Testis (tissue), 2 donors: ENCODE measurements at regions not wholly inside any gene's neighbourhood (a gene's known extent, or its start where the extent isn't known, plus 50 kb on each side); places are given as distances from the start of the nearest gene placed in this dataset.

Experiments used
- DNase-seq: peaks from one replicate; pipeline ENCODE4 v3.0.0-alpha.2; 2019
- H3K27ac ChIP-seq, 2 donors: fragments of 200-600 bp; sonication (generic); one replicate each; pipeline ENCODE4 v1.5.1; 2019
- H3K27me3 ChIP-seq: fragments of 200-600 bp; sonication (generic); one replicate; pipeline ENCODE4 v1.5.1; 2019
- H3K36me3 ChIP-seq: fragments of 200-600 bp; sonication (generic); one replicate; pipeline ENCODE4 v1.5.1; 2017; ENCODE audit warnings: low read depth; ENCODE audit errors: missing control alignments
- H3K4me1 ChIP-seq: fragments of 200-600 bp; sonication (generic); one replicate; pipeline ENCODE4 v1.5.1; 2019
- H3K4me3 ChIP-seq, 2 donors: fragments of 200-600 bp; sonication (generic); one replicate each; pipeline ENCODE4 v1.5.1; 2017 to 2019
- H3K9me3 ChIP-seq: fragments of 200-600 bp; sonication (generic); one replicate; pipeline ENCODE4 v1.5.1; 2017
- POLR2A ChIP-seq: fragments of 450-650 bp; IDR thresholded peaks from one replicate; pipeline ENCODE4 v1.6.1; 2017; ENCODE audit warnings: antibody characterized with exemption, mild to moderate bottlenecking, moderate library complexity
- WGBS, 2 donors: methylation state at CpG; one replicate each; pipeline ENCODE4 v1.1.5; 2018; 5-methylcytosine and 5-hydroxymethylcytosine counted together
- intact Hi-C: fragments of 100-400 bp; cut with DNase I; formaldehyde crosslinking; loops from one replicate; pipeline ENCODE4 v1.15.1; 2023; ENCODE audit warnings: low total_unique reads
- TF ChIP-seq, protein P1 (sequence below), 3 experiments: fragments of 450-650 bp in 2 of 3; fragments of 200-600 bp in 1 of 3; sonication (generic) in 1 of 3; IDR thresholded peaks; one replicate each; pipeline ENCODE4 v1.5.1; 2016 to 2019; ENCODE audit warnings: antibody characterized with exemption in 3 of 3, mild to moderate bottlenecking in 2 of 3, moderate library complexity in 1 of 3

DNA sequence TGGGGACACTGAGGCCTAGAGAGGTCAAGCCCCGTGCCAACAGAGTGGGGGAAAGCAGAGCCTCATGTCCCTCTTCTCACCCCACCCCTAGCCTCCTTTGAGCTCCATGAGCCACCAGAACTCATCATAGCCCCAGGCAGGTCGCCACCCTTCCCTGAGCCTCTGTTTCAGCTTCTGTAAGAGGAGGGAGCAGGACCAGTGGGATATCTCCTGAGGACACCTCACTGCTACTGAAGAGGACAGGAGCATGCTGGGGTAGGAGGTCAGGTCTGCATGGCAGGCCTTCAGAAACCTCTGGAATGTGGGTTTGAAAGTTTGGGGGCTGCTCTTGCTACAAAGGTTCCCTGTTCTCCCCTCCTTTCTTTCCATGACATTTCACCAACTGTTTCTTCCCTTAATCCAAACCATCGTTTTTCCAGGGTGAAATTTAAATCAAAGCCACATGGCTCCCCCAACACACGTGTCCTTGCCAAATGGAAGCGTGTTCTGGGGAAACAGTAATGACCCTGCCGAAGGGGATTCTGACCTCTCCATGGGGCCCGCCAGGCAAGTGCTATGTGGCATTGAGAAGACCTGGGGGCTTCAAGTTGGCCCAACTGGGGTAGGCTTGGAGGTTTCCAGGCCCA, 88.1 kb upstream of the RUNX3 start:
- Histone ChIP-seq H3K4me1 (no peaks in the 10 kb centered on the region), H3K36me3 (no peaks in the 10 kb centered on the region), H3K9me3 (no peaks in the 10 kb centered on the region), H3K27me3 (no peaks in the 10 kb centered on the region), H3K4me3 (no peak overlapping the region), H3K27ac (no peak overlapping the region)
- intact Hi-C loops = no loop called here
- TF ChIP-seq, protein P1, sequence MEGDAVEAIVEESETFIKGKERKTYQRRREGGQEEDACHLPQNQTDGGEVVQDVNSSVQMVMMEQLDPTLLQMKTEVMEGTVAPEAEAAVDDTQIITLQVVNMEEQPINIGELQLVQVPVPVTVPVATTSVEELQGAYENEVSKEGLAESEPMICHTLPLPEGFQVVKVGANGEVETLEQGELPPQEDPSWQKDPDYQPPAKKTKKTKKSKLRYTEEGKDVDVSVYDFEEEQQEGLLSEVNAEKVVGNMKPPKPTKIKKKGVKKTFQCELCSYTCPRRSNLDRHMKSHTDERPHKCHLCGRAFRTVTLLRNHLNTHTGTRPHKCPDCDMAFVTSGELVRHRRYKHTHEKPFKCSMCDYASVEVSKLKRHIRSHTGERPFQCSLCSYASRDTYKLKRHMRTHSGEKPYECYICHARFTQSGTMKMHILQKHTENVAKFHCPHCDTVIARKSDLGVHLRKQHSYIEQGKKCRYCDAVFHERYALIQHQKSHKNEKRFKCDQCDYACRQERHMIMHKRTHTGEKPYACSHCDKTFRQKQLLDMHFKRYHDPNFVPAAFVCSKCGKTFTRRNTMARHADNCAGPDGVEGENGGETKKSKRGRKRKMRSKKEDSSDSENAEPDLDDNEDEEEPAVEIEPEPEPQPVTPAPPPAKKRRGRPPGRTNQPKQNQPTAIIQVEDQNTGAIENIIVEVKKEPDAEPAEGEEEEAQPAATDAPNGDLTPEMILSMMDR (IDR thresholded peaks at IDR 0.05) = no peak
- TF ChIP-seq POLR2A = no peak
- 81 to 85% methylated on average over 7 of the region's 7 CpGs for WGBS, 2 donors
- DNase-seq = no peak

DNA sequence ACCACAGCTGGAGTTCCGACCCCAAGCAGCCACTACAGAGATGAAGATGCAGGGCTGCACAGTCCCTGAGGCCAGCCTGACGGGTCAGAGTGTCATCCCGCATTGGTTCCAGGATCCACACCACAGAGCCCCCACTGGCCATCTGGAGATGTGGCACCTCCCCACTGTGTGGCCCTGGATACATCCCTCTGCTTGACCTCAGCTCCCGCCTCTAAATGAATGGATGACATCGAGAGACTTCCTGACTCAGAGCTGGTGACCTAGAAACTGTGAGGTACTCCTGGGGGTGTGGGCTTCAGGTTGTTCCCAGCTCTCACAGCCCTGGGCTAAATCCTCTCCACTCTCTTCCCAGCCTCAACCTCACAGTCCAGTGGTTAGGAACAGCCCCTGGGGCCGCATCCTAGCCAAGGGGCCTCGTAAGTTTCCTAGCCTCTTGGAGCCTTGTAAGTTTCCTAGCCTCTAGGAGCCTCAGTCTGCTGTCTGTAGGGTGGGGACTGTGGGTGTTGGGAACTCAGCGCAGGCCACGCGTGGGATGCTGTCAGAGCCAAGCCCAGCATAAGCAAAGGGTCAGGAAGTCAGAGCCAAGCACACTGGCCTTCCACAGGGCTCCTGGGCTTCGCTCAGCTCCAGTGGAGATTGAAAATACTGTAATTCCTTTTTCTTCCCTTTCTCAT, 87.5 kb upstream of the RUNX3 start:
- Histone ChIP-seq H3K36me3 (no peaks in the 10 kb centered on the region), H3K27ac (no peak overlapping the region), H3K27me3 (no peaks in the 10 kb centered on the region), H3K4me3 (no peak overlapping the region), H3K4me1 (no peaks in the 10 kb centered on the region), H3K9me3 (no peaks in the 10 kb centered on the region)
- TF ChIP-seq, protein P1 (IDR thresholded peaks at IDR 0.05) = no peak
- TF ChIP-seq POLR2A = no peak
- intact Hi-C loops = no loop called here
- 84 to 88% methylated on average over 11 of the region's 11 CpGs for WGBS, 2 donors
- no peak for DNase-seq

DNA sequence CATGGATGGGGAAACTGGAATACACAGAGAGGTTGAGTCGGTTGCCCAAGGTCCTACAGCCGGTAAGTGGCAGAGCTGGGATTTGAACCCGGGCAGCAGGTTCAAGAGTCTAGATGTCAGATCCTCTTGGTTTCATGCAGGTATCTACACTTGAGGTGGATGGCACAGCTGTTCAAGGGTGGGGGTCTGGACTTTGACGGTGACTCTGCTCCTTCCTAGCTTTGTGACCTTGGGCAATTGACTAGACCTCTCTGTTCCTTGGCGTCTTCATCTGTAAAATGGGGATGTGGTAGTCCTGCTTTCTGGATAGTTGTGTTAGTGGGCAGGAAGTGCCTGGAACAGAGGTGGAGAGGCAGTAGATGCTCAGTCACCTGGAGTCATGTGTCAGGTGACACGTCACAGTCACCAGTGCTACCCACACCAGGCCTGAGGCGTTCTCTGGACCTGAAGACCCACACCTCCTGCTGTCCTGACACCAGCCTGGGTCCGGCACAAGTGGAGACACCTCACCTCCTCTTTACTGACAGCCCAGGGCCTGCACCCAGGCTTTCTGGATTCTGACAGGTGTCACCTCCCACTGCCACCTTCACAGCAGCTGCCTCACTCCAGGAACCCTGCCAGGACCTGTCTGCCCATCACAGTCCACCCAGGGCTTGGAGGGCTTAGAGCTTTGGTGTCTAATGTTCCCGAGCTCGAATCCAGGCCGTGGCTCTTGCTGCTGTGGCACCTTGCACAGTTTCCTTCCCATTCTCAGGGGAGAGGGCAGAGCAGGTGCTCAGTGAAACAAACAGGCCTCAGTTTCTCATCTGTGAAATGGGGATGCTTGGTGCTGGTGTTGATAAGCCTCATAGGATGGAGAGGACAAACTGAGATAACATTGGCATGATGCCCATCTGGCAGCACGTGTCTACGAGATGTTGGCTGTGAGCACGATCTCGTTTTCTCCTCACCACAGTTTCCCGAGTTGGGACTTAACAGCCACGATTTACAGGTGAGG, 83.2 kb upstream of the RUNX3 start:
- Histone ChIP-seq H3K27ac (no peak overlapping the region), H3K36me3 (no peaks in the 10 kb centered on the region), H3K4me1 (no peaks in the 10 kb centered on the region), H3K27me3 (no peaks in the 10 kb centered on the region), H3K9me3 (no peaks in the 10 kb centered on the region), H3K4me3 (no peak overlapping the region)
- intact Hi-C loops = no loop called here
- no peak for DNase-seq
- WGBS, 2 donors = 89% methylated on average over 16 to 17 of the region's 17 CpGs
- TF ChIP-seq, protein P1 (IDR thresholded peaks at IDR 0.05) = no peak
- TF ChIP-seq POLR2A = no peak

DNA sequence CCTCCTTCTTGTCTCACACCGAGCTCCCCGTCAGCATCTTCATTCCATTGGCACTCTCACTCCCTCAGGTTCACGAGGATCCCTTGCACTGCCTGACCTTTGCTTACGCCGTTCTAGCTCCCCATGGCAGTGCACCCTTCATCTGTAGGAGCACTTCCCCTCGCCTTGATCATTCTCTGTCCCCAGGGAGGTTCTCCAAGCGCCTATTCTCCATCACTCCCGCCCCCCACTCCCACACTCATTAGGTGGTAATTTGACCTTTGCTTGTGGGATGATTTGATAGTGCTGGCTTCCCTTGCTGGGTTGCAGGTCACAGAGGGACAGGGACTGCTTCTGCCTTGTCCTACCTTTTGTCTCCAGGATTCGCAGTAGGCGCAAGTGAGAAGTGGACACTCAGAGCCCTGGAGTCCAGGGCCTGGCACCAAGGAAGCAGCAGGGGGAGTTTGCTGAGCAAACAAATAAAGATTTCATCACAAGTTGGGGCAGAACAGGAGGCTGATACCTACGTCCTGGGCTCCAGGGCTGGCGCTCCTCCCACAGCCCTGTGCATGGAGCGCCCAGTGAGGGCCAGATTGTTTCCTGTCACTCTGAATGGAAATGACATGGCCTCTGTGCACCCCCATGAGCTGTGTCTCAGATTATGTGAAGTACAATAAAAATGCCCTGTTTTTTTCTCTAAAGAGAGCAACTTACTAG, 82.0 kb upstream of the RUNX3 start:
- no peak for DNase-seq
- 68 to 69% methylated on average over 13 of the region's 13 CpGs for WGBS, 2 donors
- Histone ChIP-seq H3K4me1 (no peaks in the 10 kb centered on the region), H3K4me3 (no peak overlapping the region), H3K36me3 (no peaks in the 10 kb centered on the region), H3K27me3 (no peaks in the 10 kb centered on the region), H3K27ac (no peak overlapping the region), H3K9me3 (no peaks in the 10 kb centered on the region)
- intact Hi-C loops = no loop called here
- TF ChIP-seq, protein P1 (IDR thresholded peaks at IDR 0.05) = no peak
- TF ChIP-seq POLR2A = no peak
